Cerebellar nuclear complex (tissue), 1 donor: ENCODE measurements at regions not wholly inside any gene's neighbourhood (a gene's known extent, or its start where the extent isn't known, plus 50 kb on each side); places are given as distances from the start of the nearest gene placed in this dataset.

ENCODE experiments used
- DNase-seq, 2 experiments: peaks; one replicate each; lab custom pipeline; 2025; lab: John Stamatoyannopoulos, UW

DNA sequence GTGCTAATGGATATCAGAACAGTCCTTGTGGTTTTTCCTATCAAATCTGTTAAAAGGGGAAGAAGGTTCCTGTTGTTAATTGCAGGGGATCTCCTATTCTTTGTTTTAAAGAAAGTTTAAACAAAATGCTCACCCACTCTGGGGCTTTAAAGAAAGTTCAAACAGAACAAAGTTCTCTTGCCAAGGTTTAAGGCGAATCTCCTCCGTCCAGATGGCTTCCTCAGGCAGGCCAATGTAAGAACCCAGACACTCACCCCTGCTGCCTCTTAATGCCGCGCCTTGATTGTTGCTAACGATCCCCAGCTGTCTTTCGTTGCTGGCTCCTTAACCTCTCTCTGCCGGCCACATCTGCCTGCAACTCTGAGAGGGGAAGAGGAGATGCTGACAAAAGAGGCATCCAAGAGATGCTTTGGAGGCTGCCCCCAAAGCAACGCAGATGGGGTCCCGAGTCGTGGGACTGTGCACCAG, 235.0 kb upstream of the PRDM1 start:
- no peak for DNase-seq

DNA sequence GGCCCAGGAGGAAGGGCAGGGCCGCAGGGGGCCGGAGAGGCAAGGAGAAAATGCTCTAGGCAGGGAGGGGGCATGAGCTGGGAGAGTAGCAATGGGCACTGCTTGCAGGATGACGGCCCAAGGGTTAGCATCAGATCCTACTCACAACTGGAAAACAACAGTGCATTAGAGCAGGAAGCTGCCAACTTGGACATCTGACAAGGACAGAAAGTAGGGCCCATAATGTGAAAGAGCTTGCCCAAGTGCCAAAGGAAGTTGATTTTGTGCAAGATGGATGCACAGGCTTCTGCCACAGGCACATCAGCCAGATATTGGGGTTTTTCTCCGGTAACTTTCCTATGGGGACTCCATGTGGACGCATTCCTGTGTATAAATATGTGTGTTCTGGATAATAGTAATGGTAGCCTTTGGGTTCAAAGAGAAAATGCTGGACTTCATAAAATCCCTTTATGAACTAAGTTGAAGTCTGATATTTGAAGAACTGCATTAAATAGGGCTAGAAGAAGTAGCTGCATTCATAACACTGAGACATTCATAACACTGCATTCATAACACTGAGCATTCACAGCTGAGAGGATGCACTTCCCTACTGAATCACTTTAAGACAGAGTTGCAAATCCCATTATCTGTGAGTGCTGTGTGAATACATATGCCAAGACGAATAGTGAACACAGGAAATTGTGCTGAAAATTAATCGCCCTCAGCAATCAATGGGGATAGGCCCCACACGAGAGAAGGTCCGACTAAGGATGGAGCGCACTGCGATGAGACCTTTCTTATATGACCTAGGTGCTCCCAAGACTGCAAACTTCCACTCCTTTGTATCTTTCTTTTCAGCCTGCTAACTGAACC, 235.6 kb upstream of the PRDM1 start:
- no peak for DNase-seq

DNA sequence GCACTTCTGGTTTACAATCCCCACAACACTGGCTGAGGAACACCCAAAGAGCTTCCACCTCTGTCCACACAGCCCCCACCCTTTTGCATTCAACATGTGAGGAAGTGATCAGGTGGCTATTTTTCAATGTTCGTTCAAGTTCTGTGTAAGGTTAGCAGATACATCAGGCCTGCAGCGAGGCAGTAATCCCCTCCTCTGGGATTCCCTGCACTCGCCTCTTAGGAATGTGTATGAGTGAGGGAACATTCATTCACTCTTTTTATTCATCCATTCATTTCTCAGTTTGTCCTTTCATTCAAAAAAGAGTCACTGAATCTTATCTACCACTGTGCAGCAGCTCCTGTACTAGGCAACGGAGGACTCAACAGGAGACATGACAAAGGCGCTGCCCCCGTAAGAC, 236.4 kb upstream of the PRDM1 start:
- DNase-seq, result no peak

DNA sequence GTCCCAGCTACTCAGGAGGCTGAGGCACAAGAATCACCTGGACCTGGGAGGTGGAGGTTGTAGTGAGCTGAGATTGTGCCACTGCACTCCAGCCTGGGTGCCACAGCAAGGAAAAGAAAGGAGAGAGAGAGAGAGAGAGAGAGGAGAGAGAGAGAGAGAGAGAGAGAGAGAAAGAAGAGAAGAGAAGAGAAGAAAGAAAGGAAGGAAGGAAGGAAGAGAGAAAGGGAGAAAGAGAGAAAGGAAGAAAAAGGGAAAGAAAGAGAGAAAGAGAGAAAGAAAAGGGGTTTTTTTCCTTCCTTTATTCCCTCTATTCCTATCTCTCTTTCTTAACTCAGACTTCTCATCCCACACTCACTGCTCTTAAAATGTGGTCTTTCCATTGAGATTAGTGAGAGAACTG, 238.7 kb upstream of the PRDM1 start:
- DNase-seq, result no peak

DNA sequence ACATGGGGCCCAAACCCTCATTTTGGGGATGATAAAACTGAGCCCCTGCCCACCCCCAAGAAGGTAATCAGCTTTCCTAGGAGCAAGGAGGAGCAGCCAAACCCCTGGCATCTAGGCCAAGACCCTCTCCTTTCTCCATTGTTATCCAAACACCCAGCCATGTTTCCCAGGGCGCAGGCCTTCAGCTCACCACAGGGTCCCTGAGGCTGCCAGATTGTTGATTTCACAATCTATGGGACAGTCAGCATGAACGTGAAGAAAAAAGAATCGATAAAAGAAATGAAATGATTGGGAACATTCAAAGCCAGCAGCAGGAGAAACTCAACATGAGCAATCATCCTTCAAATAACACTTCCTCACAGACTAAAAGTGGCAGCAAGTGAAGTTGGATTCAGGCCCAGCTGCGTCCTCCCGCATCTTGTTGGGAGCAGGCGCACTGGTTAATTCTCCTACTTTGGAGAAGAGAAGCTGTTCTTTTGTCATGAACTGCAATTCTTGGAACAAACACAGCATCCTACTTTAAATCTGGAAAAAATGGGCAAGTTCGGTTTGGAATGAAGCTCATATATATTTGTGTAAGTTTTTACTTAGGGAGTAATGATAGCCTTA, 241.8 kb upstream of the PRDM1 start:
- DNase-seq, result no peak

DNA sequence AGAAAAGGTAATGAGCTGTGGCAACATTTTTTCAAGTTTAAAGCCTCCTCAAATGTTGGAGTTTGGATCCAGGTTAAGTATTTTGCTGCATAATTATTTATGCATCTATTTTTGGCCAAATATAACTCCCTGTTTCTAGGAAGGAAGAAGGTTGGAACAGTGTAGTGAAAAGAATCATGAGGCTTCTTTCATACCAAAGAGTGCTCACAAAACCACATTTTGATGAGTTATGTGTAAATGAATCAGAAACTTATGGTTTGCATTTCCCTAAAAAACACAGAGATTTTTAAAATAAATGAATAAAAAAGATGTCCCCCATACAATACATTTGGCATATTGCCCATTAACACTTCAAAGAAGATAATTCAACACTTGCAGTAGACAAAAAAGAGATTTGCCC, 246.9 kb upstream of the PRDM1 start:
- DNase-seq, result no peak

DNA sequence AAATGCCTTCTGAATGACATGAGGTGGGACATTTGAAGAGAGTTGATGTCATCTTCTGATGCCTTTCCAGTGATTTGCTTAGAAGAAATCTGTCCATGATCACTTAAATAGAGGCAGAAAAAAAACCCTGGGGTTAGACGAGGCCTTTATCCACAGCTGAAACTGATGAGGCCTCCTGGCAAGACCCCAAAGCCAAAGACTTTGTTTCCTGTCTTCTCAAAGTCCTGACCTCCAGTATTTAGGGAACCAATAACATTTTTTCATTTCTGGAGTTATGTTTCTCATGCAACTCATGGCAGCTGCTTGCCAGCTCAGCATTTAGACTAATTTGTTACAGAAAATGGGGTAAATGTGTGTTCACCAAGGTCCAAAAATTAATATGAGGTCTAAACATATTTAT, 248.0 kb upstream of the PRDM1 start:
- no peak for DNase-seq

DNA sequence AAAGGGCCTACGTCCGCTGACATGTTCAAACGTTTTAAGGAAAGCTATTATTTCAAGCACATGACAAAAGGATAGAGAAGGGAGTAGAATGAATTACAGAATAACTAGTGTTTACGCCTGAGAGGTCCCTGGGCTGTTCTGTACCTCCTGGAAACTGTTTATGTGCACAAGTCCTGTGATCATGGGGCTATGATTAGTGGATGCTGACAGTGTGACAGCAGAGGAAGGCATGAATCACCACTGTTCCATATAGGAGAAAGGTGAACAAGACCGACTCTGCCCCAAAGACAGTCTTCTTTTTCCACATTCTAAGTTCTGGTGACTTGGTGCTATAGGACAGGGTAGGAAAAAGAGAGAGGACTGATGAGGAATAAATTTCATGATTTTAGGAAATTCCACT, 249.2 kb upstream of the PRDM1 start:
- DNase-seq, result no peak

DNA sequence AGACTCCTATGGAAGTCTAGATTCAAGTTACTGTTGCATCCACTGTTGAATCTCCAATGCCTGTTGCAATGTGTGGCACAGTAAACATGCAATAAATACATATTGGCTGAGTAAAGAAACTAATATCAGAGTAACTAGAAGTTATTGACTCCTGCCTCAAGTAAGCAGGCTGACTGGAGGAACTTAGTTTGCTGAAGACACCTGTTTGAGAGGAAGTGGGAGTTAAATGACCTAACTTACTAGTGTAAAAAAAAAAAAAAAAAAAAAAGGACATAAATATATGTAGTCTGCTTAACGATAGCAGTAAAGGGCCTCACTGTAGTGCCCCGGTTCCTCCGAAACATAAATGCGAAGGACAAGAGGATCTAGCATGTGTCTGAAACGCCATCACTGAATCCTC, 249.8 kb upstream of the PRDM1 start:
- no peak for DNase-seq

DNA sequence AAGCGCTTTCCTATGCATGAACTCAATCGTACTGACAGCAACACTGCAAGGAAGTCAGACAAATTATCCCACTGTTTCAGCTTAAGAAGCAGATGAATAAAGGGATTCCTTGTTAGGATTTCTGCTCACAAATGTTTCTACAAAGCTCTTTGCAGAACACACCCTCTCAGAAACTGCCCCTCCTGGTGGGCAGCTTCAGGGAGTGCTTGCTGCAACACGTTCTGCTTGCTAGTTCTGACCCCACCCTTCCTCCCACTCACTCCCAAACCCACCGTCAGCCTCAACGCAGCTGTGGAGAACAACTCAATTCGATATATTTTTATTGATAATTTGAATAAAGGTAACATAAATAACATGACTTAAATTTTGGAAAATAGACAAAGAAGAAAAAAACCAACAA, 250.8 kb upstream of the PRDM1 start:
- no peak for DNase-seq

DNA sequence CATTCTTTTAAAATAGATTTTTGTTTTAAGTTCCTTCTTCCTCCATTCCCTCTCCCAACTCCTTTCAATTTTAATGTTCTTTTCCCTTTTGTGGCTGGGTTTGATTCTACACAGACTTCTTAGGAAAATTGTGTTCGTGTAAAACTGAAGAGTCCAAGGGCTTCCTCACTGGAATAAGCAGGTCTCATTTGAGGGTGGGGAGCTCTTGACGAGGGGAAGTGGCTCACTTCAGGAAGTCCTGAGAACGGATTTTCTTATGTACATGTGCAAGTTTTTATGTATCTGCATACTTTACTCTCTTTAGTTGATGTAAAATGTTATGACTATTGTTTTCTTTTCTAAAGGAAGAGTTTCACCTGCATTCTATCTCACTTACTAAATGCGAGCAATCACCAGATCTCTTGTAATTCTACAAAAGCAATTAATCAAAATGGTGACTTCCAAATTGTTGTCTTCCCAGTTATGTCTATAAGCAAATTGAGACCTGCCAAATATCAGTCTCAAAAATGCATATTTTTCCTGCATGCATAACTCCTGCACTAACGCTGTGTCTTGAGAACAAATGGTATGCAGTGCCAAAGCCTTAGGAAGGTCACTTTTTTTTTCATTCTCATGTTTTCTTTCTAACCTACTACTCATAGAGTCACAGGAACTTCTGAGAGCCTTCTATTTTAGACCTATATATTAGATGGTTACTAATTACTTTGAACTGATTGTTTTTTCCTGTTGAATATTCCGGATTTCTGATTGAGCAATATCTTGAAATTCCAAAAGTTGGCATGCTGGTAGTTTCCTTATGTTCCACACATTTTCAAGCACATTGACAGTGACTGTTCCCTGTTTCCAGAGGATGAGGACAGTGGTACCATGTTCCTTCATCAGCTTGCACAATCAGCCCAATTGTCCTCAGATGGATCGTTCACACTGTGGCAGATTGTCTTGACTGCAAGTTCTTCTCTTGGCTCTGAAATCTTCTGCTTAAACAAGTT, 251.9 kb upstream of the PRDM1 start:
- no peak for DNase-seq

DNA sequence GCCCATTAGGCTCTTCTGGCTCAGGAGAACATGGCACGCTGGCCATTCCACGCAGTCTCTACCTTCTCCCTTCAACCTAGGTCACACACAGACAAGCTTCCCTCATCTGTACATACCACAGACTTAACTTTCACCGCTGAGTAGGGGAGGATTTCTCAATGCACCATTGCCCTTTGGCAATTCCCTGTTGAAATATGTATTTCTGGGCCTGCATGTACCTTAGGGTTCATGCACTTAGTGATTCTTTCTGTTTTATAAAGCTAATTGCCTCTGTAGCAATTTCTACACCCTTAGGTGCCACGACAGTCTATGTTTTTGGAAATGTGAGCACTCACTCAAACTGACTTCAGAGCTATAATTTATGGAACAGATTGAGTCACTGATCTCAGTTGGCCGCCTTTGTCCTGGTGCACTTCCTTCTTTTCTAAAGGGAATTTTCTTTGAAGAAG, 253.8 kb upstream of the PRDM1 start:
- no peak for DNase-seq

DNA sequence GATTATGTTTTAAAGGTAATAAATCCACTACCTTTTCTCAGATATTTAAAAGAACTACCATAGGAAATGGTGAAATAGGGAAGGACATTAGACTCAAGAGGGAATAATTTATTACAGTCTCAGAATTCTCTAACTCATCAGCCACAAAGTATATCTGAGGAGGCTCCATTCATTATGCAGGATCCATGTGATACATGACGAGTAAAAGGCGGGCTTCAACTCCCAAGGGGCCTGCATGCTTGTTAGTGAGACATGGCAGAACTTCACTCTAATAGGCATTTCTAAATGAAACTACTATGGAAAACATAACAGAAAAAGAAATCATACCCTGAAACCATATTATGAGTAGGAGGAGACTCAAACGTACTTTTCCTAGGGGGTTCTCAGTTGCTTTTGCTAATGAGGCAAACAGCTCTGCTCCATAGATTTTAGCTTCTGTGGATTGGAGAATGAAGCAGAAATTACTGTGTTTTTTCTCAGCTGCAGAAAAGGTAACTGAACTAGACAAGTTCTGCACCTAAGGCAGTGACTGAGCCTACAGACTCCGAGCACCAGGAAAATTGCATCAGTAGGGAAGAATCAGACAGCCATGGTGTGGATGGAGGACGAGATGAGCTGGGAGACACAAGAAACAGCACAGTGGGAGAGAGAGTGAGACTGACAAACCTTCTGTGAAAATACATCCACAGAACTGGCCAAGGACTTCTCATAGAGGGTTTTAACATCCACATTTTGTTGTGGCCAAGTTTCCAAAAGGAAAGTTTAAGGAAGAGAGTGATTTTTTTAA, 254.6 kb upstream of the PRDM1 start:
- DNase-seq, result no peak

DNA sequence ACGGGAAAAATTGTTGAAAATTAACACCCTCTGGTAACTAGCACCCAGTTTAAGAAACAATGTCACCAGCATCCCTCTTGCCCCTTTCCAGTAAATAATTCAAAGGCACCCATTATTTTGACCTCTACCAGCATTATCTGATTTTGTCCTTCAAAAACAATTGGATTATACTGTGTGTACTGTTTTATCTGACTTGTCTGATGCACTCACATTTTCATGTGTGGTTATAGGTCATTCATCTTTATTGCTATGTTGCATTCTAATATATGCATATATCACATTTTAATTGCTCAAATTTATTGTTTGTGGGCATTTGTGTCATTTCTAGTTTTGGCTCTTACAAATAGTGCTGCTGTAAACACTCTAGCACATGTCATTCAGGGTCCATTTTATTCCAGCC, 260.9 kb upstream of the PRDM1 start:
- DNase-seq, result no peak

DNA sequence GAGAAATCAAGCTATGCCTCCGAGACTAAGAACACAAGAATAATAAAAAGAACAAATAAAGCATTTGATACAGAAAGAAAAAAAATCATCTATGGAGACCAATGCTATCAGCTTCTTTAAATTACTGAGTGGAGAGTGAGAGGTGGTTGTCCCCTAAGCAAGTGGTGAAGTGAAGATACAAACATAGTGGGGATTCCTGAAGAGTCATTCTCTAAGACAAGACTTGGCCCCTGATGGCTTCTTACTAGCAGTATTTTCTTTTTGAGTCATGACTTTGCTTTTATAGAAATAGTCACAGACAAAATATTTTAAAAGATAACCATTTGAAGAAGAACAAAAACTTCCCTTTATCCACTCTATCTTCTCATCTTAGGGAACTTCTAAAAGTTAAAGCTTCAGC, 261.4 kb upstream of the PRDM1 start:
- DNase-seq, result no peak

DNA sequence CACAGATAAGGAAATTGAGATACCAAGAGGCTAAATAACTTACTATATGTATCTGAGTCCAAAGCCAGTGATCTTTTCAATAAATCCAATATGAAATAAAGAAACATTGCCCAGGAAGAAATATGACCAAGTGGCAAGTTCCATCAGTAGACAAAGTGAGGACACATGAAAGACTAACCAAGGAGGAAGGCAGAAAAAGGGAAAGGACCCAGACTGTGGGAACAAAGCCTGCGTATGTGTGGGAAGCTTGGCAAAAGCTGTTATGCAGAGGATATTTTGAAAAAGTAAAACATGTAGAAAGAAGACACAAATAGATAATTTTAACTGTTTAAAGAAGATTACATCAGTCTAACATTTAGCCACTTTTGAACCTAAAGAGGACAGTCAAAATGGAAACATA, 264.4 kb upstream of the PRDM1 start:
- DNase-seq, result no peak

DNA sequence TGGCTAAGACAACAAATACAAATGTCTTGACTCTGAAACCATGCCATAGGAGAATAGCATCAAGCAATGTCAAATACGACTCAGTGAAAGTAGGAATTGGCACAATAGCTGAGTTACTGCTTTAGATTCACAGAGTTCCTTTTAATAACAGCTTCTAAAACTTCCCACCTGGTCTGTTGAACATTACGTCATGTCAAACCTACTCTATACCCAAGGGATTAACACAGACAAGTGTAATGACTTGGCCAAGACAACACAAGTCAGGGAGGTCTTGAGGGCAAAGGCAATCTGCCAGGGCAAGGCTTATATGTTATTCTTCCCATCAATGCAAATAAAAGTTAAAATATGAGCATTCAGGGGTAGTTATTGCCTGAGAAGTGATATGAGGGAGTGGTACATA, 265.1 kb upstream of the PRDM1 start:
- no peak for DNase-seq

DNA sequence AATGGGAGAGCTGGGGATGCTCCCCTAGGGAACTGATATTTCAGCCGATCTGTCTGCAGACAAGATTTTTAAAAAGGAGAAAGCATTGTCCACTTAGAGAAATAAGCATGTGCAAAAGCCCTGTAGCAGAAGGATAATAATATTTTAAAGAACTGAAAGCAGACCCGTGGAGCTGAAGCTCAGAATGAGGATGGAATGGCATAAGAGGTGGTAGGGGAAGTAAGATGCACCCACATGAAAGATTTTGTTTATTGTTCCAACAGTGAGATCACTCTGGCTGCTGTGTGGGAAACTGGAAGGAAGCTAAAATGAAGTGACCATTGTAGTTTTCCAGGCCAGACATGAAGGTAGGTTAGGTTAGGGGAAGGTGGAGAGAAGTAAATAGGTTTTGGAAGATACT, 266.4 kb upstream of the PRDM1 start:
- no peak for DNase-seq

DNA sequence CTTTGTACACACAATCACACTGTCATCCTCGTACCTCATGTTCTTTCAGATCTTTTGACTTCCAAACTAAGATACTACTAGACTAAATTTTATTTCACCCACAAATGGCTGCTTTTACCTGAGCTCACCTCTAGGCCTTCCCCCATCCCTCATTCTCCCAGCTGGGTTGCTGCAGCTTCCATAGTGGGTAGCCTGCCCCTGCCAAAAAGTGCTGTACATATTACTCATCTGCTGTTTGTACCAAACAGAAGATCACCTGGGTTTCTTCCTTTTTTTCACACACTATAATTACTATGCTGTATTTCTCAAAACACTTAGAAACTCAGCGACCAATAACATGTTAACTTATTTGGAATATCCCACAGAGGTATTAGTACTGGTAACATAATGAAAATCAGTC, 267.6 kb upstream of the PRDM1 start:
- no peak for DNase-seq

DNA sequence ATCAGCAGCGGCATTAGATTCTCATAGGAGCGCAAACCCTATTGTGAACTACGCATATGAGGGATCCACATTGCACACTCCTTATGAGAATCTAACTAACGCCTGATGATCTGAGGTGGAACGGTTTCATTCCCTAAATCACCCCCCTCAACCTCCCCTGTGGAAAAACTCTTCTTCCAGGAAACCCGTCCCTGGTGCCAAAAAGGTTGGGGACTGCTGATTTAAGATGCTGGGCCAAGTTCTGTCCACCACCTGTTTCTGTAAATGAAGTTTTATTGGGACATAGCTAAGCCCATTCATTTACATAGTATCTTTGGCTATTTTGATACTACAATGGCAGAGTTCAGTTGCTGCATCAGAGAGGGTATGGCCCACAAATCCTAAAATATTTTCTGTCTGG, 268.2 kb upstream of the PRDM1 start:
- no peak for DNase-seq

DNA sequence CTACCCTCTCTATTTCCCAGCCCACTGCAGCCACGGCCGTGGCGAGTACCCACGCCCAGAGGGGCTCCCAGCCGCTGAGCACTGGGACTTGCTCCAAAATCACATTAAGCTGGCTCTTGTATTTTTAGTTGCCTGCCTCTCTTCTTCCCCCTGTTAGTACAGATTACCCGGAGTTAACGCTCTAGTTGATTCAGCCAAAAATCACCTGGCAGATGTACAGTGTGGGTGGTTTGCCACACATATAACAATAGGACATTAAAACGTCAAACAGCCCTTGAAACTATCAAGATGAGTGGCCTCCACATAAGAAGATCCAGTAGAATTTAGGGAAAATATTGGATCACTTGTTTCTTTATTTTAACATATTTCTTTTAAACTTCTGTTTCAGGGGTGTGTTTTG, 268.8 kb upstream of the PRDM1 start:
- peak; percentile 21 to 27 for DNase-seq

DNA sequence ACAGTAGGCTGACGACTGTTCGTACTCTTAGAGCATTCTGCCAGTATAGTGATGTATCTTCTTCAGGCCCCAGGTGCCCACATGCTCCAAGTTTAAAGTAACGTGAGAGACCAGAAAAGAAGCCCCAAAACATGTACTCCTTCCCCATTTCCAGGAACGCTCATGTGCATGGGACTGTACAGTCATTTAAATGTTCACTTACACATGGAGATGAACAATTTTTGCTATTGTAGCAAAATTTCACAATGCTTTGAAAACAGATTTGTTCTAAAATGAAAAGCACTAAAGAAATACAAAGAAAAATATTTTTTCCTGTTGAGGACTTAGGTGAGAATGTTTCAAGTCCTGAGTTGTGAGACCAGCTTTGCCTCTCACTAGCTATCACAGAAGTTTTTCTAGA, 269.3 kb upstream of the PRDM1 start:
- DNase-seq, result no peak
